AG04449 (cell line): ENCODE measurements at regions not wholly inside any gene's neighbourhood (a gene's known extent, or its start where the extent isn't known, plus 50 kb on each side); places are given as distances from the start of the nearest gene placed in this dataset.

Experiments
- CTCF ChIA-PET: fragments of 350-600 bp; formaldehyde crosslinking; extraction: SDS; loops from one replicate; lab custom pipeline; 2021; ENCODE audit warnings: antibody characterized with exemption; lab: Yijun Ruan, JAX
- POLR2A ChIA-PET: fragments of 400-600, 350-600 bp; formaldehyde crosslinking; extraction: SDS; loops from one replicate; lab custom pipeline; 2020; ENCODE audit warnings: antibody characterized with exemption, inconsistent platforms; lab: Yijun Ruan, JAX
- DNase-seq: peaks from one replicate; pipeline ENCODE4 v3.0.0-alpha.2; 2010; ENCODE audit warnings: low read depth, low spot score
- H3K4me3 ChIP-seq: 2 replicates; pipeline ENCODE4 v1.5.1; 2011; ENCODE audit warnings: low read depth, mild to moderate bottlenecking, control low read depth, low read length
- TF ChIP-seq, protein P1 (sequence below): IDR thresholded peaks from one replicate; pipeline ENCODE4 v1.5.1; 2011; ENCODE audit warnings: mild to moderate bottlenecking, moderate library complexity, low read length, control low read depth, inconsistent platforms; ENCODE audit not compliant: insufficient read depth; ENCODE audit errors: missing control alignments

DNA sequence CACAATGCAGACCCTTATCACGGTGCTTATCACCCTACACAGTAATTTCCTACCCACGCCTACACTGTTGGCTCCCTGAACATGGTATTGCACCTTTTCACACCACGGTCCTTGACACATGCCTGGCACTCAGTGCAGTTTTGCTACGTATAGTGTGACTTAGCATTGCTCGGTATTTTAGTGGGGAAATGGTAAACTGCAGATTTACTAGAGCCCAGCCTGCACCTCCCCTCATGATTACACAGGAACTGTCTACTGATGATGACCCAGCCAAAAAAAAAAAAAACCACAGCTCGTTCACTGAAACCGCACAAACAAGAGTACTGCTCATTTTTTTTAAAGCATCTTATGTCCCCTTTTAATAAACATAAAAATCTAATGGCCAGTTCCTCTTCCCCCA, 124.2 kb upstream of the ZNF746 start:
- no peak for DNase-seq
- CTCF ChIA-PET: interaction anchor here (1.0 to 6.0 kb wide), 7 partner anchors 10 to 311 kb away, joined by 3 to 30 read pairs (median 4); partner anchors contain the start of gene ZNF777
- POLR2A ChIA-PET: no interaction called here
- no peak overlapping the region for H3K4me3 ChIP-seq
- TF ChIP-seq, protein P1, sequence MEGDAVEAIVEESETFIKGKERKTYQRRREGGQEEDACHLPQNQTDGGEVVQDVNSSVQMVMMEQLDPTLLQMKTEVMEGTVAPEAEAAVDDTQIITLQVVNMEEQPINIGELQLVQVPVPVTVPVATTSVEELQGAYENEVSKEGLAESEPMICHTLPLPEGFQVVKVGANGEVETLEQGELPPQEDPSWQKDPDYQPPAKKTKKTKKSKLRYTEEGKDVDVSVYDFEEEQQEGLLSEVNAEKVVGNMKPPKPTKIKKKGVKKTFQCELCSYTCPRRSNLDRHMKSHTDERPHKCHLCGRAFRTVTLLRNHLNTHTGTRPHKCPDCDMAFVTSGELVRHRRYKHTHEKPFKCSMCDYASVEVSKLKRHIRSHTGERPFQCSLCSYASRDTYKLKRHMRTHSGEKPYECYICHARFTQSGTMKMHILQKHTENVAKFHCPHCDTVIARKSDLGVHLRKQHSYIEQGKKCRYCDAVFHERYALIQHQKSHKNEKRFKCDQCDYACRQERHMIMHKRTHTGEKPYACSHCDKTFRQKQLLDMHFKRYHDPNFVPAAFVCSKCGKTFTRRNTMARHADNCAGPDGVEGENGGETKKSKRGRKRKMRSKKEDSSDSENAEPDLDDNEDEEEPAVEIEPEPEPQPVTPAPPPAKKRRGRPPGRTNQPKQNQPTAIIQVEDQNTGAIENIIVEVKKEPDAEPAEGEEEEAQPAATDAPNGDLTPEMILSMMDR: no peak

DNA sequence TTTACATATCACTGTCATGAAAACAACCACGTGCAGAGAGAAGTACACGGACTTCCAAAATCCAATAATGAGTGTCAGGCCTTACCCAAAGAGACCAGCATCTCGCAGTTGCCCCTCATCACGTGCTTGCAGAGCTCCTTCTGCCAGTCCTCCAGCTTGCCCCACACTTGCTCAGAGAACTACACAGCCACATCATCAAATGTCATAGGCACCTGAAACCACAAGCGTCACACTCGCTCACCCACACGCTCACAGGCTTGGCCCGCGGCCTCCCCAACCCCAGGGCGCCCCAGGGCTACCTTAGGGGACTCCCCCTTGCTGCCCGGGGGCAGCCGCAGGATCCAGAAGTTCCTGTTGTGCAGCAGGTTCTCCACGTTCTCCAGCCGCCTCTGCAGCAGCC, 123.4 kb upstream of the ZNF746 start:
- ChIA-PET POLR2A (no interaction called here), CTCF (no interaction called here)
- TF ChIP-seq, protein P1: no peak
- no peak for DNase-seq
- H3K4me3 ChIP-seq: no peak overlapping the region

DNA sequence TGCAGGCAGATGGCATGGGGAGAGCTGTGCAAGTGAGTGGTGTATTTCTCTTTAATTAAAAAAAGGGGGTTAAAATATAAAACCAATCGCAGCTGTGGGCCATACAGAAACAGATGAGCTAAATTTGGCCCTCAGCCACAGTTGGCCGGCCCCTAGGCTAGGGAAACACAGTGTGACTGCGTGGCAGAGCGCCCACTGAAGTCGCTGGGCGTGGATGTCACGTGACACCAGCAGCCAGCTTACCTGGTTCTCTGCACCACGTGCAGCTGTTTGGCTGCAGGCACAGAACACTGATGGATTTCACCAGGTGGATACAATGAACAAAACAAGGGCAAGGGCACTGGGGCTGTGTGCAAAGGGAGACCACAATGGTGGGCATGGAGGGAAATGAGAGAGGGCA, 119.3 kb upstream of the ZNF746 start:
- ChIA-PET POLR2A (interaction anchor here (0.6 kb wide), 1 partner anchor 9 kb away, joined by 3 read pairs; no protein-coding TSS in a partner anchor), CTCF (interaction anchor here (0.8 to 1.9 kb wide), 4 partner anchors 8 to 125 kb away, joined by 3 to 6 read pairs (median 4); no protein-coding TSS in a partner anchor)
- H3K4me3 ChIP-seq: no peak overlapping the region
- TF ChIP-seq, protein P1: no peak
- no peak for DNase-seq

DNA sequence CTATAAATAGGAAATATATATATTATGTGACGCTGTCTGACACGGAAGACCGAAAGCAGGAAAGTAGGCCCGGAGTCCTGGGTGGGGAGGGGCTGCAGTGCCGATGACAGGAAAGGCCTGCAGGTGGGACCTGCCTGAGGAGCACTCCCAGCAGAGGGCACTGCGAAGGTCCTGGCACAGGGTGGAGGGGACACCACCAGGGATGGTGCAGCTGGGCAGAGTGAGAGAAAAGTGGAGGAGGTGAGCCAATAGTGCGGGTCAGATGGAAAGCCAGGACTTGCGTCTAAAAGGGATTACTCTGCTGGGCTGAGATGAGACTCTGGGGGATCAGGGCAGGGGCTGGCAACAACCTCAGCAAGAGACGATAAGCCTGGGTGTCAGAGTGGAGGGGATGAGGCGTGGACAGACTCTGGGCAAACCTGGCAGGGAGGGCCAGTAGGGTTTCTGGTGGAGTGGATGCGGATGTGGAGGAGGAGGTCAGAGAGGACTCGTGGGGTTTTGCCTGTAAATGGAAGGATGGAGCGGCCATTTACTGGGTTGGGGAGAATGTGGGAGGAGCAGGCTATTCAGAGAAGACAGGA, 118.2 kb upstream of the ZNF746 start:
- TF ChIP-seq, protein P1: no peak
- POLR2A ChIA-PET: no interaction called here

DNA sequence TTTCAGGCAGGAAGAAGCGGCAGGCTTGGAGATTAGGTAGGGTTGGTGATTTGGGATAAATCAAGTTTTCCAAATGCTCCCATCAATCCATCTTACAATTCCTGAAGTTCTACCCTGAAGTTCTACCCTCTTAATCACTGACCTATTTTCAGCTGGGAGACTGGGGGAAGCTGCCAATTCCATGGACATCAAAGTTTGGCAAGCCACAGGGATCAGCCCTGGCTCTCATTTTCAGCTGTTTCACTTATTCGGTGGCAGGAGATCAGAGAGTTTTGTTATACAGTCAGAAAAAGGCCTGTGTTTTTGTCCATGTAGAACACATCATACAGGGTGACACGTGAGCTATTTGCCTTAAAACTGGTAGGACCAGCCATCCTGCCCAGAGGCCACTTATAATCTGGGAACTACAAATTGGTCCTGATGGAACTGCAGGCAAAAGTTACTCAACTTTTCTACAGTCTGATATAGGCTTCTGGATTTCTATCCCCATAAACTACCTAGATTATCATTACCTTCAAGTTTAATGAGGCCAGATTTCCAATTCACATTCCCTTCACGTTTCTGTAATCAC, 112.9 kb upstream of the ZNF746 start:
- ChIA-PET POLR2A (no interaction called here), CTCF (no interaction called here)
- TF ChIP-seq, protein P1: no peak
- no peak overlapping the region for H3K4me3 ChIP-seq
- DNase-seq: no peak

More for the DNA sequence above, 118.2 kb upstream of the ZNF746 start:
- DNase-seq: no peak
- H3K4me3 ChIP-seq: no peak overlapping the region
- CTCF ChIA-PET: interaction anchor here (1.7 to 1.9 kb wide), 2 partner anchors 10 to 126 kb away, joined by 5 to 6 read pairs; no protein-coding TSS in a partner anchor

DNA sequence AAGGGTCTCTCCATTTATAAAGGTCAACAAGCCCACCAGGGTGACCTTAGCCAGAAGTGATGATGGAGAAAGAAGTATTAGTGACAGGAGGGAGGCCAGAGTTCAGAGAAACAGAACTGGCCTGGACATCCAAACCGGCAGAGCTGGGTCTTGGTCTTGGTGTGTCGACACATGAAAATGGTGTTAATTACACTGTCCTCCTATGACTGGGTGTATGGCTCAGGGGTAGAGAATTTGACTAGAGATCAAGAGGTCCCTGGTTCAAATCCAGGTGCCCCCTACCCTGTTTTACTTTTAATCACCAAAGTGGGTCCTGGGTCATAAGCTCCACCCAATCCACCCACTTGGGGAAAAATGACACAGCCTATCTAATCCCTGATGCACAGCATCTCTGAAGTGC, 110.6 kb upstream of the ZNF746 start:
- POLR2A ChIA-PET: no interaction called here

More for the DNA sequence above, 110.6 kb upstream of the ZNF746 start:
- H3K4me3 ChIP-seq: no peak overlapping the region
- TF ChIP-seq, protein P1: no peak
- CTCF ChIA-PET: no interaction called here
- no peak for DNase-seq
